Peyer's patch (tissue), 4 donors: ENCODE measurements at regions not wholly inside any gene's neighbourhood (a gene's known extent, or its start where the extent isn't known, plus 50 kb on each side); places are given as distances from the start of the nearest gene placed in this dataset.

Experiments
- CTCF ChIP-seq, 6 experiments: fragments of 450-650 bp in 4 of 6; fragments of 200-600 bp in 2 of 6; sonication (generic) in 1 of 6; IDR thresholded peaks; one replicate each; pipeline ENCODE4 v1.5.1; 2017 to 2019; ENCODE audit warnings: antibody characterized with exemption in 6 of 6, mild to moderate bottlenecking in 3 of 6, moderate library complexity in 1 of 6
- POLR2A ChIP-seq, 2 donors: fragments of 450-650 bp; IDR thresholded peaks; one replicate each; pipeline ENCODE4 v1.5.1; 2017; ENCODE audit warnings: antibody characterized with exemption in 2 of 2, mild to moderate bottlenecking in 2 of 2, moderate library complexity in 2 of 2

DNA sequence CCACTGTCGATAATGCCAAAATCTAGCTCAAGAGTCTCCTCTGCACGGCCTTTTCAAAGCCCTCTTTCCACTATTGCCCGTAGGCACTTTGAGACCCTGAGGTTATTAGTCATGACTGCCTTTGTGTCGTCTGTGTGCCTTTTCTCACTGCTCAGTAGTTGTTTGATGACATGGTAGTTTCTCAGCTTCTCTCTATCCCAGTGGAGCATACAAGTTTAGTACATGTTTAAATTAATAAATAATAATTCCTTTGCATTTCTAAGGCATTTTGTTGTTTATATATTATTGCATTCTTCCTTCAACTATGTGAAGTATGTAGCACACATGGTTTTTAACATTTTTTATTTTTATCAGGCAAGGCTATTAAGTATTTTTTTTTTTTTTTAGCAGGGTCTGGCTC, 458.1 kb downstream of the PCNX1 start:
- no peak for TF ChIP-seq CTCF (IDR thresholded peaks at IDR 0.05)
- TF ChIP-seq POLR2A (IDR thresholded peaks at IDR 0.05) = no peak
